ENCODE measurements at regions not wholly inside any gene's neighbourhood (a gene's known extent, or its start where the extent isn't known, plus 50 kb on each side); places are given as distances from the start of the nearest gene placed in this dataset.

DNA sequence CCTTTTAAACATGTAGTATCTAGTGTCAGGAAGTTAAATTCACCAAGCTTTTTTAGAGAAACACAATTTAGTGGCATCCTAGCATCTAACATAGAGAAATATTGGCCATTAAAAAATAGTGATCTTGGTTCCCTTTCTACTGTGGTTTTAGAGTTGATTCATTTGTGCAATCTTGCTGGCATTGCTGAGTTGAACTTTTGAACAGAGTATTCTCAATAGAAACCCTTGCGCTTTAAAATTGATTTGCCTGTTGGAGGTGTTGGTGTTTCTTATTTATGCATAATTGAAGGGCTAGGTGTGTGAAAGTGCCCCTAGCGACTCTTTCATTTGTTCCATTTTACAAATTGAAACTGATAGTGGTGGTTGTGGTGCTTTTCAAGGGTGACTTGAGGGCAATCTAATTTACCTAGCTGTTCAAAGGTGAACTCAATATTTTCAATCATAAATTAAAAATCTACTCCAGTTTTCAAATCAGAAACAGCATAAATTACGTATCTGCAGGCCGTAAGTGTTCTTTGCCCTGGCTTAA, 73.0 kb upstream of the MPDZ start:
- no peaks in the 10 kb centered on the region for H3K27me3 ChIP-seq
- H3K4me1 ChIP-seq (ENCODE audit: insufficient read depth) = no peaks in the 10 kb centered on the region
- H3K4me3 ChIP-seq = no peak overlapping the region
- intact Hi-C loops (cut with DNase I) = loop anchor here in 1 of 4 donors (10.0 kb wide), 1 partner anchor 1002 kb away; no protein-coding TSS in a partner anchor
- no peak for DNase-seq
- TF ChIP-seq EP300 (IDR thresholded peaks at IDR 0.05) (no peak), POLR2A (IDR thresholded peaks at IDR 0.05) (no peak)
- TF ChIP-seq, protein P1, sequence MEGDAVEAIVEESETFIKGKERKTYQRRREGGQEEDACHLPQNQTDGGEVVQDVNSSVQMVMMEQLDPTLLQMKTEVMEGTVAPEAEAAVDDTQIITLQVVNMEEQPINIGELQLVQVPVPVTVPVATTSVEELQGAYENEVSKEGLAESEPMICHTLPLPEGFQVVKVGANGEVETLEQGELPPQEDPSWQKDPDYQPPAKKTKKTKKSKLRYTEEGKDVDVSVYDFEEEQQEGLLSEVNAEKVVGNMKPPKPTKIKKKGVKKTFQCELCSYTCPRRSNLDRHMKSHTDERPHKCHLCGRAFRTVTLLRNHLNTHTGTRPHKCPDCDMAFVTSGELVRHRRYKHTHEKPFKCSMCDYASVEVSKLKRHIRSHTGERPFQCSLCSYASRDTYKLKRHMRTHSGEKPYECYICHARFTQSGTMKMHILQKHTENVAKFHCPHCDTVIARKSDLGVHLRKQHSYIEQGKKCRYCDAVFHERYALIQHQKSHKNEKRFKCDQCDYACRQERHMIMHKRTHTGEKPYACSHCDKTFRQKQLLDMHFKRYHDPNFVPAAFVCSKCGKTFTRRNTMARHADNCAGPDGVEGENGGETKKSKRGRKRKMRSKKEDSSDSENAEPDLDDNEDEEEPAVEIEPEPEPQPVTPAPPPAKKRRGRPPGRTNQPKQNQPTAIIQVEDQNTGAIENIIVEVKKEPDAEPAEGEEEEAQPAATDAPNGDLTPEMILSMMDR (IDR thresholded peaks at IDR 0.05) = no peak
- 73 to 97% (median 89%) methylated on average over 4 of the region's 4 CpGs for WGBS, 3 donors
- H3K9me3 ChIP-seq = no peaks in the 10 kb centered on the region
- no peak overlapping the region for H3K27ac ChIP-seq
- H3K36me3 ChIP-seq = no peaks in the 10 kb centered on the region

DNA sequence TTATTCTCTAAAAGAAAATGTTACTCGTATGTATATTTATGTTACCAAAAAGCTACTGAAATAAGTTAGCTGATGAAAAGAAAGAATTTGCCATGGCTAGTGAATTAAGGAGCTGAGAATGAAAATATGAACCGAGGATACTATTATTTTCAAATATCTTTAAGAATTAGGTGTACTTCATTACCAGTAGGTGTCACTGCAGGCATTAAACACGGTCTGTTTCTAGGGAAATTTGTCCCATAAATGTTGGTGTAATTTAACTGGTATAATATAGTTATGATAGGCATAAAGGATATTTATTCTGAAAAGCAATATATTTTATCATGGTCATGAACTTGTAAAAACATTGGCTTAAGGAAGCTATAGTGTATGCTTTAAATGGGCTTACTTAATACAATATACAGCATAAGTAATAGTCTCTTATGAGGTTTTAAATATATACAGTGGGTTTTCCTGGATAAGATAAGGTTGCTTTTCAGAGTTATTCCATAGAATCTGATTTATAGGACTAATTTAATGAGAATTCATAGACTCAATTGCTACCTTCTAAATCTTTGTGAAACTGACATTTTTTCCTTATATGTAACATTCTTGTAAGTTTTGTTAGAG, 72.4 kb upstream of the MPDZ start:
- no peaks in the 10 kb centered on the region for H3K9me3 ChIP-seq
- intact Hi-C loops (cut with DNase I) = loop anchor here in 1 of 4 donors (10.0 kb wide), 1 partner anchor 1003 kb away; no protein-coding TSS in a partner anchor
- H3K27me3 ChIP-seq = no peaks in the 10 kb centered on the region
- WGBS, 3 donors = 3 to 6% (median 3%) methylated on average over 3 of the region's 3 CpGs
- no peaks in the 10 kb centered on the region for H3K4me1 ChIP-seq (ENCODE audit: insufficient read depth)
- TF ChIP-seq, protein P1 (IDR thresholded peaks at IDR 0.05) = peak; percentile 39 to 74 (median 43)
- TF ChIP-seq POLR2A (IDR thresholded peaks at IDR 0.05) (no peak), EP300 (IDR thresholded peaks at IDR 0.05) (no peak)
- no peak overlapping the region for H3K27ac ChIP-seq
- H3K4me3 ChIP-seq = no peak overlapping the region
- DNase-seq = no peak
- H3K36me3 ChIP-seq = no peaks in the 10 kb centered on the region

GRCh38 chr9:13332571-13332970, 53.1 kb upstream of the MPDZ start:
- intact Hi-C loops (cut with DNase I) = no loop called here
- no peak for DNase-seq
- no peak for TF ChIP-seq EP300 (IDR thresholded peaks at IDR 0.05)
- no peak for TF ChIP-seq POLR2A (IDR thresholded peaks at IDR 0.05)
- TF ChIP-seq, protein P1 (IDR thresholded peaks at IDR 0.05) = no peak
- H3K4me1 ChIP-seq (ENCODE audit: insufficient read depth) = no peaks in the 10 kb centered on the region
- H3K9me3 ChIP-seq = no peaks in the 10 kb centered on the region
- H3K27me3 ChIP-seq = no peaks in the 10 kb centered on the region
- no peak overlapping the region for H3K27ac ChIP-seq
- H3K4me3 ChIP-seq = no peak overlapping the region
- no peaks in the 10 kb centered on the region for H3K36me3 ChIP-seq
- 11 to 19% (median 17%) methylated on average over 2 of the region's 2 CpGs for WGBS, 3 donors

GRCh38 chr9:13331320-13331719, 51.8 kb upstream of the MPDZ start:
- WGBS, 3 donors = 58 to 77% (median 75%) methylated on average over 3 of the region's 3 CpGs
- Histone ChIP-seq H3K27me3 (no peaks in the 10 kb centered on the region), H3K36me3 (no peaks in the 10 kb centered on the region), H3K4me1 (ENCODE audit: insufficient read depth) (no peaks in the 10 kb centered on the region), H3K9me3 (no peaks in the 10 kb centered on the region), H3K4me3 (no peak overlapping the region), H3K27ac (no peak overlapping the region)
- TF ChIP-seq EP300 (IDR thresholded peaks at IDR 0.05) = no peak
- TF ChIP-seq POLR2A (IDR thresholded peaks at IDR 0.05) = no peak
- TF ChIP-seq, protein P1 (IDR thresholded peaks at IDR 0.05) = no peak
- DNase-seq = no peak
- intact Hi-C loops (cut with DNase I) = no loop called here
